HFFc6 (cell line): ENCODE measurements at regions not wholly inside any gene's neighbourhood (a gene's known extent, or its start where the extent isn't known, plus 50 kb on each side); places are given as distances from the start of the nearest gene placed in this dataset.
A peak's percentile ranks its signal among the peaks of the same experiment; 100 is the strongest.

Source experiments
- DNase-seq: peaks from one replicate; pipeline ENCODE4 v3.0.0-alpha.2; 2018
- H3K27ac Mint-ChIP-seq: 2 replicates; pipeline ENCODE4 v1.8.0; 2020; ENCODE audit warnings: mild to moderate bottlenecking, mixed read lengths
- H3K27me3 Mint-ChIP-seq: 2 replicates; pipeline ENCODE4 v1.8.0; 2021; ENCODE audit warnings: mild to moderate bottlenecking, moderate library complexity, mixed read lengths; ENCODE audit not compliant: insufficient read depth
- H3K36me3 Mint-ChIP-seq: 2 replicates; pipeline ENCODE4 v1.8.0; 2021; ENCODE audit warnings: low read depth, mixed read lengths
- H3K4me1 Mint-ChIP-seq: 2 replicates; pipeline ENCODE4 v1.8.0; 2020; ENCODE audit warnings: low read depth, mixed read lengths
- H3K4me3 Mint-ChIP-seq: 2 replicates; pipeline ENCODE4 v1.8.0; 2020; ENCODE audit warnings: mild to moderate bottlenecking, moderate library complexity, mixed read lengths
- H3K9me3 Mint-ChIP-seq: 2 replicates; pipeline ENCODE4 v1.8.0; 2020; ENCODE audit warnings: mild to moderate bottlenecking, mixed read lengths
- TF ChIP-seq, protein P1 (sequence below): fragments of 200-600 bp; sonication (generic); IDR thresholded peaks from 2 replicates; pipeline ENCODE4 v1.5.0; 2021; ENCODE audit warnings: antibody characterized with exemption, mild to moderate bottlenecking

DNA sequence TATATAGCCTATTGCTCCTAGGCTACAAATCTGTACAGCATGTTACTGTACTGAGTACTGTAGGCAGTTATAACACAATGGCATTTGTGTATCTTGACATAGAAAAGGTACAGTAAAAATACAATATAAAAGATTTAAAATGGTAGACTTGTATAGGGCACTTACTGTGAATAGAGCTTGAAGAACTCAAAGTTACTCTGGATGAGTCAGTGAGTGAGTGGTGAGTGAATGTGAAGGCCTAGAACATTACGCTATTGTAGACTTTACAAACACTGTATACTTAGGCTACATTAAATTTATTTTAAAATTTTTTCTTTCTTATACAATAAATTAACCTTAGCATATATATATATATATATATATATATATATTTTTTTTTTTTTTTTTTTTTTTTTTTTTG is 140.0 kb upstream of the UBE2E1 start:
- Mint-ChIP-seq H3K9me3 (no peaks in the 10 kb centered on the region), H3K27ac (no peak overlapping the region), H3K4me3 (no peak overlapping the region), H3K27me3 (peaks cover 1% of the 10 kb centered on the region), H3K4me1 (peaks cover 83% of the 10 kb centered on the region), H3K36me3 (no peaks in the 10 kb centered on the region)
- TF ChIP-seq, protein P1, sequence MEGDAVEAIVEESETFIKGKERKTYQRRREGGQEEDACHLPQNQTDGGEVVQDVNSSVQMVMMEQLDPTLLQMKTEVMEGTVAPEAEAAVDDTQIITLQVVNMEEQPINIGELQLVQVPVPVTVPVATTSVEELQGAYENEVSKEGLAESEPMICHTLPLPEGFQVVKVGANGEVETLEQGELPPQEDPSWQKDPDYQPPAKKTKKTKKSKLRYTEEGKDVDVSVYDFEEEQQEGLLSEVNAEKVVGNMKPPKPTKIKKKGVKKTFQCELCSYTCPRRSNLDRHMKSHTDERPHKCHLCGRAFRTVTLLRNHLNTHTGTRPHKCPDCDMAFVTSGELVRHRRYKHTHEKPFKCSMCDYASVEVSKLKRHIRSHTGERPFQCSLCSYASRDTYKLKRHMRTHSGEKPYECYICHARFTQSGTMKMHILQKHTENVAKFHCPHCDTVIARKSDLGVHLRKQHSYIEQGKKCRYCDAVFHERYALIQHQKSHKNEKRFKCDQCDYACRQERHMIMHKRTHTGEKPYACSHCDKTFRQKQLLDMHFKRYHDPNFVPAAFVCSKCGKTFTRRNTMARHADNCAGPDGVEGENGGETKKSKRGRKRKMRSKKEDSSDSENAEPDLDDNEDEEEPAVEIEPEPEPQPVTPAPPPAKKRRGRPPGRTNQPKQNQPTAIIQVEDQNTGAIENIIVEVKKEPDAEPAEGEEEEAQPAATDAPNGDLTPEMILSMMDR: no peak
- peak; percentile 57 for DNase-seq

DNA sequence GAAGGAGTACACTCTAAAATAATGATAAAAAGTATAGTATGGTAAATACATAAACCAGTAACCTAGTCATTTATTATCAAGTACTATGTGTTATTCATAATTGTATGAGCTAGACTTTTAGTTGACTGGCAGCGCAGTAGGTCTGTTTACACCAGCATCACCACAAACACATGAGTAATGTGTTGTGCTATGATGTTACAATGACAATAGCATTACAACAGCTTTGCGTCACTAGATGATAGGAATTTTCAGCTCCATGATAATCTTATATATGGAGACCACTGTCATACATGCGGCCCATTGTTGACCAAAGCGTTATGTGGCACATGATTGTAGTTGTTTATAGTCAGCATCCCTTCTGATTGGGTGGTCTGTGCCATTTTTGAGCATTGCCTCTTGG is 138.9 kb upstream of the UBE2E1 start:
- H3K27me3 Mint-ChIP-seq: peaks cover 2% of the 10 kb centered on the region
- H3K4me3 Mint-ChIP-seq: no peak overlapping the region
- no peaks in the 10 kb centered on the region for H3K36me3 Mint-ChIP-seq
- no peak overlapping the region for H3K27ac Mint-ChIP-seq
- H3K4me1 Mint-ChIP-seq: peaks cover 84% of the 10 kb centered on the region
- DNase-seq: no peak
- TF ChIP-seq, protein P1: no peak
- no peaks in the 10 kb centered on the region for H3K9me3 Mint-ChIP-seq

DNA sequence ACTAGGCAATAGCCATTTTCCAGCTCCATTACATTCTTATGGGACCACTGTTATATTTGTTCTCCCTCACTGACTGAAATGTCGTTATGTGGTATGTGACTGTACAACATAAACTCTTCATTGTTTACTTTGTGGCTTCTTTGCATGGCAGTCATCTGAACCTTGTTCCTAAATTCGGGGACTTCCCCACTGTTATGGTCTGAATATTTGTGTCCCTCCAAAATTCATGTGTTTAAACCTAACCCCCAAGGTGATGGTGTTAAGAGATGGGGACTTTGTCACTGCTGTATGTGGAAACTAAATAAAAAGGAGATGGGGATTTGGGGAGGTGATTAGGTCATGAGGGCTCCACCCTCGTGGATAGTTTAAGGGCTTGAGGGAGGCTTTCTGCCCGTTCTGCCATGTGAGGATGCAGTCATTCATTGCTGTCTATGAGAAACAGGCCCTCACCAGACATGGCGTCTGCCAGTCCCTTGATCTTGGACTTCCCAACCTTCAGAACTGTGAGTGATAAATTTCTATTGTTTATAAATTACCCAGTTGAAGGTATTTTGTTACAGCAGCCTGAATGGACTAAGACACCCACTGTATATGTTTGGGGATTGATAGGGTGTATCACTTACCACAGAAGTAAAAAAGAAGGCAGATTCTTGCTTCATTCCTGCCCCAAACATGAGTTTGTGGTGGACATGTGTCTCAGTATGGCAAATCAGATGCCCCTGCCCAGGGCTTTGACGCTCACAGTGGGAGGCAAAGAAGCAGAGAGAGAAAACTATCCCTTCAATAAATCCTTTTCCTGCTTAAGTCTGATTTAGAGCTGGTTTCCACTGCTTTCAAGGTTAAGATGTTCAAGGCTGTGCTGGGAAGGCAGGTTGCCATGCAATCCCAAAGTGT is 138.0 kb upstream of the UBE2E1 start:
- Mint-ChIP-seq H3K9me3 (no peaks in the 10 kb centered on the region), H3K36me3 (no peaks in the 10 kb centered on the region), H3K27me3 (peaks cover 2% of the 10 kb centered on the region), H3K4me1 (peaks cover 75% of the 10 kb centered on the region), H3K27ac (peak overlapping the region; percentile 86), H3K4me3 (peak overlapping the region; percentile 55)
- TF ChIP-seq, protein P1: no peak
- peak; percentile 32 for DNase-seq

DNA sequence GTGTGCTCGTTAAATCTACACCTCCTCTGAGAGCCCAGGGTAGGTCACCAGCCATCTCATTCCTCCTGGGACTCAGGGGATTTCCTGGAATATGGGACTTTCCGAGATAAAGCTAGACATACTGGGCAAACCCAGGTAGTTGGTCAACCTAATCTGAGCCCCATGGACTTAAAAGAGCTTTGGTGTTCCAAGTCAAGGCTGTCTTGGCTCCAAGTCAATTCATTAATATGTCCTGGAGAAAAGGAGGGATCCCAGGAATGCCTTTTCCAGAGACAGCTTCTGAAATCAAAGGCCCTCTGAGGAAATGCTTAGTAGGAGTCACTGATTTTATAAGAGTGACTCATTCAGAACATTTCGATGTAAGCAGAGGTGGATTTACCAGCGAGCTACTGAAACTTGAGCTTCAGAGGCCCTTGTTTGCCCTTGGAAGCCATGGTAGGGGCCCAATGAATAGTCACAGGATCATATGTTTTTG is 137.3 kb upstream of the UBE2E1 start:
- no peaks in the 10 kb centered on the region for H3K36me3 Mint-ChIP-seq
- peaks cover 2% of the 10 kb centered on the region for H3K27me3 Mint-ChIP-seq
- peak overlapping the region; percentile 86 for H3K27ac Mint-ChIP-seq
- no peaks in the 10 kb centered on the region for H3K9me3 Mint-ChIP-seq
- H3K4me3 Mint-ChIP-seq: peak overlapping the region; percentile 55
- H3K4me1 Mint-ChIP-seq: peaks cover 68% of the 10 kb centered on the region
- DNase-seq: peak; percentile 85
- TF ChIP-seq, protein P1: no peak

DNA sequence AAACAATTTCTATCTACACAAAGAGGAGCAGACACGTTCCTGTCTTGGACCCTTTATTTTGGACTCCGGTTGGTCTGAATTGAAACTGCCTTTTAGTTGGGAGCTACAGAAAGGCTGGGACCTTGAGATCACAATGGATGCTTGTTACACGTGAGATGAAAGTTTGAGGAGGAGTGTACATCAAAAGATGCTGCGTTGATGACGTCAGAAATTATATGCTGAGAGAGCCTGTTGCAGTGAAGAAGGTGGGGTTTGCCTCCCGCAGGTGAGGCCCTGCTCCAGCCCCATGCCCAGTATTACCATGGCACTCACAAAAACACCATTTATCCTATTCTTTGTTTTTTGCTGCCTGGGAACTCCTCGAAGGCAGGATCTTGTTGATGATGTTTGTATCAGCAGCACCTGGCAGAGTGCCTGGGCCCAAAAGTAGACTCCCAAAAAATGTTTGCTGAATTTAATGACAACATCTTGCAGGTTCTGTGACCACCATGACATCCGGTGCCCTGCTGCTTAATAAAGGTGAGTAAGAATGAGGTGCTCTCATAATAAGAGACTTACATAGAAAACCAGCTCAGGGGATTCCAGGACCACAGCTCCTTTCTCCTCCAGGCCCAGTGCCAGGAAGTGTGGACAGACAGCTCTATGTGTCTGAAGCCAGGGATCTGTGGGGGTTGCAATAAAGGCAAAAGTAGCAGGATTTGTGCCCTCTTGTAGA is 136.1 kb upstream of the UBE2E1 start:
- Mint-ChIP-seq H3K4me3 (no peak overlapping the region), H3K9me3 (no peaks in the 10 kb centered on the region), H3K4me1 (peaks cover 56% of the 10 kb centered on the region), H3K36me3 (no peaks in the 10 kb centered on the region), H3K27ac (no peak overlapping the region; the same call in 1 of the 2 replicates), H3K27me3 (peaks cover 2% of the 10 kb centered on the region)
- TF ChIP-seq, protein P1: no peak
- no peak for DNase-seq
